Calu3 (cell line): ENCODE measurements at regions not wholly inside any gene's neighbourhood (a gene's known extent, or its start where the extent isn't known, plus 50 kb on each side); places are given as distances from the start of the nearest gene placed in this dataset.

ENCODE experiments used
- BruUV-seq: library from RNA; stranded (reverse); fragments of 400-500 nt; replicated peaks from 2 replicates; lab custom pipeline; 2021; lab: Mats Ljungman, UMichigan
- CTCF ChIA-PET: fragments of 300-600 bp; sonication (Branson Sonifier 250); formaldehyde crosslinking; loops from one replicate; lab custom pipeline; 2022; ENCODE audit warnings: antibody characterized with exemption; lab: Charles Lee
- DNase-seq: peaks from one replicate; pipeline ENCODE4 v3.0.0; 2022
- H3K27ac Mint-ChIP-seq: one replicate; pipeline ENCODE4 v1.8.0; 2022; ENCODE audit warnings: mixed read lengths; ENCODE audit not compliant: unreplicated experiment
- H3K27me3 Mint-ChIP-seq: one replicate; pipeline ENCODE4 v1.8.0; 2022; ENCODE audit warnings: mixed read lengths; ENCODE audit not compliant: unreplicated experiment
- H3K36me3 Mint-ChIP-seq: one replicate; pipeline ENCODE4 v1.8.0; 2022; ENCODE audit warnings: mild to moderate bottlenecking, moderate library complexity, mixed read lengths; ENCODE audit not compliant: insufficient read depth, unreplicated experiment
- H3K4me1 Mint-ChIP-seq: one replicate; pipeline ENCODE4 v1.8.0; 2022; ENCODE audit warnings: mild to moderate bottlenecking, low read depth, mixed read lengths; ENCODE audit not compliant: unreplicated experiment
- H3K4me3 Mint-ChIP-seq: one replicate; pipeline ENCODE4 v1.8.0; 2022; ENCODE audit warnings: mild to moderate bottlenecking, low read depth, moderate library complexity, mixed read lengths; ENCODE audit not compliant: unreplicated experiment
- H3K9me3 Mint-ChIP-seq: one replicate; pipeline ENCODE4 v1.8.0; 2022; ENCODE audit warnings: low read depth, mixed read lengths; ENCODE audit not compliant: unreplicated experiment
- CTCF ChIP-seq: fragments of 200-600 bp; IDR thresholded peaks from one replicate; pipeline ENCODE4 v1.8.0; 2022; ENCODE audit warnings: antibody characterized with exemption; ENCODE audit not compliant: unreplicated experiment
- intact Hi-C: fragments of 100-400 bp; cut with micrococcal nuclease; formaldehyde crosslinking; loops from one replicate; pipeline ENCODE4 v1.10.0; 2022; ENCODE audit not compliant: unreplicated experiment

GRCh38 chr15:60155661-60156060, 151.6 kb downstream of the FOXB1 start:
- BruUV-seq, result no TSS peak
- Mint-ChIP-seq H3K27ac (no peak overlapping the region), H3K9me3 (no peaks in the 10 kb centered on the region), H3K36me3 (no peaks in the 10 kb centered on the region), H3K4me1 (no peaks in the 10 kb centered on the region), H3K27me3 (peaks cover 64% of the 10 kb centered on the region), H3K4me3 (no peak overlapping the region)
- DNase-seq, result no peak
- no peak for TF ChIP-seq CTCF
- intact Hi-C loops, result no loop called here
- CTCF ChIA-PET, result no interaction called here

GRCh38 chr15:60160909-60161308, 156.8 kb downstream of the FOXB1 start:
- Mint-ChIP-seq H3K27me3 (peaks cover 66% of the 10 kb centered on the region), H3K4me1 (no peaks in the 10 kb centered on the region), H3K9me3 (peaks cover 4% of the 10 kb centered on the region), H3K4me3 (no peak overlapping the region), H3K27ac (no peak overlapping the region), H3K36me3 (no peaks in the 10 kb centered on the region)
- no peak for TF ChIP-seq CTCF
- intact Hi-C loops, result no loop called here
- no peak for DNase-seq
- no TSS peak for BruUV-seq
- CTCF ChIA-PET, result no interaction called here

- Mint-ChIP-seq H3K4me1 (no peaks in the 10 kb centered on the region), H3K9me3 (peaks cover 4% of the 10 kb centered on the region), H3K27ac (no peak overlapping the region), H3K36me3 (no peaks in the 10 kb centered on the region), H3K27me3 (peaks cover 62% of the 10 kb centered on the region), H3K4me3 (no peak overlapping the region)
- TF ChIP-seq CTCF, result no peak
- intact Hi-C loops, result no loop called here
- DNase-seq, result no peak
- CTCF ChIA-PET, result no interaction called here
- no TSS peak for BruUV-seq
These were observed 157.6 kb downstream of the FOXB1 start for GRCh38 chr15:60161704-60162103.

- intact Hi-C loops, result no loop called here
- Mint-ChIP-seq H3K4me3 (no peak overlapping the region), H3K27ac (no peak overlapping the region)
These were observed 158.3 kb downstream of the FOXB1 start for GRCh38 chr15:60162251-60162967.

More at GRCh38 chr15:60162251-60162967, 158.3 kb downstream of the FOXB1 start:
- CTCF ChIA-PET, result no interaction called here
- DNase-seq, result no peak
- no peaks in the 10 kb centered on the region for H3K4me1 Mint-ChIP-seq
- no TSS peak for BruUV-seq
- H3K27me3 Mint-ChIP-seq, result peaks cover 62% of the 10 kb centered on the region
- no peak for TF ChIP-seq CTCF
- H3K36me3 Mint-ChIP-seq, result no peaks in the 10 kb centered on the region
- H3K9me3 Mint-ChIP-seq, result peaks cover 4% of the 10 kb centered on the region
